Thoracic aorta (tissue), 2 donors: ENCODE measurements at regions not wholly inside any gene's neighbourhood (a gene's known extent, or its start where the extent isn't known, plus 50 kb on each side); places are given as distances from the start of the nearest gene placed in this dataset.

Experiments
- ATAC-seq: fragments of 150-250 bp; one replicate; pipeline ENCODE4 v1.8.0; 2017; ENCODE audit warnings: low read depth; ENCODE audit not compliant: insufficient number of reproducible peaks, low FRiP score
- DNase-seq: peaks from one replicate; pipeline ENCODE4 v3.0.0-alpha.2; 2020; ENCODE audit warnings: low spot score
- H3K27ac ChIP-seq, 2 donors: fragments of 200-600 bp; sonication (generic); 1 replicate in 1 of 2; 2 replicates in 1 of 2; pipeline ENCODE4 v1.5.1; 2016; ENCODE audit warnings: mild to moderate bottlenecking in 2 of 2, moderate library complexity in 2 of 2
- H3K27me3 ChIP-seq: fragments of 200-600 bp; sonication (generic); replicated peaks from 2 replicates; pipeline ENCODE4 v1.6.0; 2016; ENCODE audit warnings: mild to moderate bottlenecking; ENCODE audit not compliant: insufficient read depth
- H3K36me3 ChIP-seq: fragments of 200-600 bp; sonication (generic); one replicate; pipeline ENCODE4 v1.5.1; 2016
- H3K4me1 ChIP-seq, 2 donors: fragments of 200-600 bp; sonication (generic); 1 replicate in 1 of 2; 2 replicates in 1 of 2; pipeline versions ENCODE4 v1.5.1 to v1.6.0; 2016; ENCODE audit warnings: low read depth in 2 of 2, mild to moderate bottlenecking in 1 of 2; ENCODE audit not compliant: control insufficient read depth in 1 of 2
- H3K4me3 ChIP-seq: fragments of 200-600 bp; sonication (generic); 2 replicates; pipeline ENCODE4 v1.5.1; 2016; ENCODE audit warnings: mild to moderate bottlenecking
- H3K9me3 ChIP-seq: fragments of 200-600 bp; sonication (generic); 2 replicates; pipeline ENCODE4 v1.5.1; 2016
- CTCF ChIP-seq: fragments of 200-600 bp; sonication (generic); IDR thresholded peaks from one replicate; pipeline ENCODE4 v1.5.1; 2019; ENCODE audit warnings: antibody characterized with exemption

DNA sequence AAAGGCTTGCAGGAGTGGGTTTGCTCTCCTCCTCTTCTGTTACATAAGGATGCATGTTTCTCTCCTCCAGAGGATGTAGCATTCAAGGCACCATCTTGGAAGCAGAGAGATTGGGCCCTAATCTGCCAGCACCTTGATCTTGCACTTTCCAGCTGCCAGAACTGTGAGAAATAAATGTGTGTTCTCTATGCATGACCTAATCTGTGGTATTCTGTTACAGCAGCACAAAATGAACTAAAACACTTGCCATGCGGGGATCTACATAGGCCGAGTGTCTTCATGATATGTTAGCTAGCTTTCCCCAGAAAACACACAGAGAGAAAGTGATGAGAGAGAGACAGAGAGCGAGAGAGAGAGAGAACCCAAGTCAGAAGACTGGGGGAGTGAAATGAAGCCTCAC, 273.5 kb downstream of the UTP18 start:
- H3K27me3 ChIP-seq: no peaks in the 10 kb centered on the region
- TF ChIP-seq CTCF: no peak
- H3K4me3 ChIP-seq: no peak overlapping the region
- no peak overlapping the region for H3K27ac ChIP-seq
- no peak for DNase-seq
- no peak for ATAC-seq
- H3K9me3 ChIP-seq: no peaks in the 10 kb centered on the region
- no peaks in the 10 kb centered on the region for H3K4me1 ChIP-seq
- H3K36me3 ChIP-seq: no peaks in the 10 kb centered on the region

DNA sequence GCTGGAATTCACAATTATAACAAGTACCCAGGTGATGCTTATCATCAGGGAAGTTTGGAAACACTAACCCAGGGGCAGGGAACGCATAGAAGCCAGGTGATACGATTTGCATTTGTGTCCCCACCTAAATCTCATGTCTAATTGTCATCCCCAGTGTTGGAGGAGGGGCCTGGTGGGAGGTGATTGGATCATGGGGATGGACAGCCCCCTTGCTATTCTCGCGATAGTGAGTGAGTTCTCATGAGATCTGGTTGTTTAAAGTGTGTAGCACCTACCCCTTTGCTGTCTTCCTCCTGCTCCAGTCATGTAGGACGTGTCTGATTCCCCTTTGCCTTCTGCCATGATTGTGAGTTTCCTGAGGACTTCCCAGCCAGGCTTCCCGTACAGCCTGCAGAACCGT, 276.3 kb downstream of the UTP18 start:
- DNase-seq (no peak), ATAC-seq (no peak)
- no peak for TF ChIP-seq CTCF
- Histone ChIP-seq H3K9me3 (no peaks in the 10 kb centered on the region), H3K27me3 (no peaks in the 10 kb centered on the region), H3K4me1 (no peaks in the 10 kb centered on the region), H3K4me3 (no peak overlapping the region), H3K27ac (no peak overlapping the region), H3K36me3 (no peaks in the 10 kb centered on the region)

DNA sequence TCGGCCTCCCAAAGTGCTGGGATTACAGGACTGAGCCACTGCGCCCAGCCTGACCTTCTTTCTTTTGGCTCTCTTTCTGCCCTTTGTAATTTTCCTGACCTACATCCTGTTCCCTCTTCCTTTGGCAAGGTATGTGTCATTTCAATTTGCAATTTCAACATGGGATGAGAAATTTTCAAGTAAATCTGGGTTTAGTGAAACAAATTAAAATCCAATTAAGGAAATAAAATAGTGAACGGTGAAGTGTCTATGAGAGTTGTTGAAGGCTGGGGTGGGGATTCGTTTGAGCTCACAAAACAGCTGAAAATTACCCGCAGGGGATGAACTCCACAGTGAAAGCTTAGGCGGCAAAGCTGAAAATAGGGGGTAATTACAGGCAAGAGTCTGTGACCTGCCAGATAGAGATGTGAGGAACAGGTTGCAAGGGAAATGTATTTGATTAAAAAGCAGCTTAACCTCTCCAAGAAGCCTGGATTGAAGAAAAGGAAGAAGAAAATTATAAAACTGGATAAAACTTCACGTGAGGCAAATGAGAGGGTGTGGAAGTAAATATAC, 277.7 kb downstream of the UTP18 start:
- Histone ChIP-seq H3K36me3 (no peaks in the 10 kb centered on the region), H3K27me3 (no peaks in the 10 kb centered on the region), H3K4me3 (no peak overlapping the region), H3K9me3 (no peaks in the 10 kb centered on the region), H3K4me1 (no peaks in the 10 kb centered on the region), H3K27ac (no peak overlapping the region)
- TF ChIP-seq CTCF: no peak
- ATAC-seq (no peak), DNase-seq (no peak)

- no peak for TF ChIP-seq CTCF
- Histone ChIP-seq H3K27me3 (no peaks in the 10 kb centered on the region), H3K27ac (no peak overlapping the region), H3K9me3 (no peaks in the 10 kb centered on the region), H3K36me3 (no peaks in the 10 kb centered on the region), H3K4me3 (no peak overlapping the region), H3K4me1 (no peaks in the 10 kb centered on the region)
- ATAC-seq (no peak), DNase-seq (no peak)
Measured at GRCh38 chr17:51540151-51540550, 279.8 kb downstream of the UTP18 start.

- ATAC-seq: no peak
- Histone ChIP-seq H3K36me3 (no peaks in the 10 kb centered on the region), H3K4me1 (no peaks in the 10 kb centered on the region), H3K4me3 (no peak overlapping the region), H3K27ac (no peak overlapping the region), H3K27me3 (no peaks in the 10 kb centered on the region), H3K9me3 (no peaks in the 10 kb centered on the region)
- TF ChIP-seq CTCF: no peak
- no peak for DNase-seq
Measured at GRCh38 chr17:51541215-51541614, 280.9 kb downstream of the UTP18 start.
